ENCODE measurements at regions not wholly inside any gene's neighbourhood (a gene's known extent, or its start where the extent isn't known, plus 50 kb on each side); places are given as distances from the start of the nearest gene placed in this dataset.

DNA sequence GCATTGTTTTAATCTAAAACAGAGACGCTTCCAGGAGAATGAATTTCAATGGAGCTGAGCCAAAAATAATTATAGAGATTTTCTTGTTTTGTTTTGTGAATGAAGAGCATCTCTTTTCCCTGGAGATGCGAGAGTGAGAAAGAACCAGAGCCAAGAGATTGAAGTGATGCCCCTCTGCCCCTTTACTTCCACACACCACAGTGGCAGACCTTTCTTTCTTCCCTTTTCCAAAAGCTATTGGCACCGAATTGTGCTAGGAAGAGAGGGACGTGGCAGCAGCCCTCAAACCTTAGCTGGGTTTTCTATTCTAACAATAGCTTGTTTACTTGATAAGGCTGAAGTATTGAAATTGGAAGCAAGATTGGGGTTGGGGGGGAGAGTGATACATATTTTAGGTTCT, 133.0 kb upstream of the TMEM161B start:
- TF ChIP-seq EZH2phosphoT487 (IDR thresholded peaks at IDR 0.05; ENCODE audit: insufficient read depth, low read depth) (no peak), EZH2 (IDR thresholded peaks at IDR 0.05; ENCODE audit: insufficient read depth, poor library complexity, severe bottlenecking) (no peak)
